ENCODE measurements at regions not wholly inside any gene's neighbourhood (a gene's known extent, or its start where the extent isn't known, plus 50 kb on each side); places are given as distances from the start of the nearest gene placed in this dataset.

DNA sequence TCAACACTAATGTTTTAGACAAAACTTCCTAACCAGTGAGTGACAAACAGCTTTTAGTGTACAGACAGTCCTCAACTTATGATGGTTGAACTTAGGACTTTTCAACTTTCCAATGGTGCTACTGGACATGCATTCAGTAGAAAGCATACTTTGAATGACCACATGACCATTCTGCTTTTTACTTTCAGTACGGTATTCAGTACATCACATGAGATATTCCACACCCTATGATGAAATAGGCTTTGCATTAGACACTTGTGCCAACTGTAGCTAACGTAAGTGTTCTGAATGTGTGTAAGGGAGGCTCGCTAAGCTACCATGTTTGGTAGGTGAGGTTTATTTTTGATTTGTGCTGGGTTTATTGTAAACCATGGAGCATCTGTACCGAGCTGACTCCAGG is 113.7 kb downstream of the WNT7A start:
- Histone ChIP-seq H3K27ac (ENCODE audit: low read length) (no peak overlapping the region), H3K4me3 (ENCODE audit: low read length) (no peak overlapping the region), H3K36me3 (ENCODE audit: control insufficient read depth, insufficient read depth, low read length) (no peaks in the 10 kb centered on the region), H3K27me3 (ENCODE audit: control insufficient read depth, insufficient read depth, low read length) (peaks cover 9% of the 10 kb centered on the region), H3K4me1 (ENCODE audit: control insufficient read depth, insufficient read depth, low read length) (no peaks in the 10 kb centered on the region), H3K9me3 (replicated peaks; ENCODE audit: control insufficient read depth, low read depth, low read length) (peaks cover 5% of the 10 kb centered on the region)
- WGBS (ENCODE audit: insufficient coverage) = 60% methylated on average over 1 of the region's 4 CpGs
- no peak for DNase-seq

DNA sequence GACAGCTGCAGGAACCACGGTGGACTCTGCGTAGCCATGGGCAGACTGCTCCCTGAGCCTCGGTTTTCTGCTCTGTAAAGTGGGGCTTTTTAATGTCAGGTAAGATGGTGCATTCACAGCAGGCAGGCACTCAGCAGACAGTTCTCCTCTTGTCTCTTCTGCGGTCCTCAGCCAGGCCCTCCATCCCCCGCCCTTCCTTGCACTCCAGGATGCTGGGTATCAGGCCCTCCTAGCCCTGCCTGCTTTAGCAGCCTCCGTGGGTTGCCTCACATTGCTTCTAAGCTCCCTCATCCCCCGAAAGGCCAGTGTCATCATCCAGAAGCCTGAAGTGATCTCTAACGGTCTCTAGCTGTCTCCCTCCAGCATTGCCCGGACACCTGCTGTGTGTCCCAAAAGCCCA is 115.7 kb downstream of the WNT7A start:
- peaks cover 9% of the 10 kb centered on the region for H3K27me3 ChIP-seq (ENCODE audit: control insufficient read depth, insufficient read depth, low read length)
- peaks cover 5% of the 10 kb centered on the region for H3K9me3 ChIP-seq (replicated peaks; ENCODE audit: control insufficient read depth, low read depth, low read length)
- DNase-seq = no peak
- 58% methylated on average over 4 of the region's 9 CpGs for WGBS (ENCODE audit: insufficient coverage)
- H3K4me3 ChIP-seq (ENCODE audit: low read length) = no peak overlapping the region
- H3K36me3 ChIP-seq (ENCODE audit: control insufficient read depth, insufficient read depth, low read length) = no peaks in the 10 kb centered on the region
- no peaks in the 10 kb centered on the region for H3K4me1 ChIP-seq (ENCODE audit: control insufficient read depth, insufficient read depth, low read length)
- no peak overlapping the region for H3K27ac ChIP-seq (ENCODE audit: low read length)

DNA sequence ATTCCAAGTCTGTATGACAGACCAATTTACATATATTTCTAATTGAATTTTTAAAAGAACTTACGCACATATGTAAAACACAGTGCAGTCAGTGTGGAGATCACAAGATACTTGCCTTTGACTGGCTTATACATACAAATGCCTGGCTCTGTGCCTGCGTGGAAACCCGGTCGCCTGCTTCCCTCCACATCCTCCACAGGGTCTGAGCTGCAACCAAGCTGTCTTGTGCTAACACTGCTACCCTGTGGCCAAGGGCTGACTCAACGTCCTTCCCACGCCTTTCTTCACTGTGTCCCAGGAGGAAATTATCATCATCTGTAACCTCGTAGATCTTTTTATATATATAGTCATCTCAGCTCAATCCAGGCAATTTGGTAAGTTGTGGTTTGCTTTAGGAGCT is 117.0 kb downstream of the WNT7A start:
- Histone ChIP-seq H3K27me3 (ENCODE audit: control insufficient read depth, insufficient read depth, low read length) (peaks cover 9% of the 10 kb centered on the region), H3K27ac (ENCODE audit: low read length) (no peak overlapping the region), H3K4me3 (ENCODE audit: low read length) (no peak overlapping the region), H3K36me3 (ENCODE audit: control insufficient read depth, insufficient read depth, low read length) (no peaks in the 10 kb centered on the region), H3K4me1 (ENCODE audit: control insufficient read depth, insufficient read depth, low read length) (no peaks in the 10 kb centered on the region), H3K9me3 (replicated peaks; ENCODE audit: control insufficient read depth, low read depth, low read length) (peaks cover 5% of the 10 kb centered on the region)
- no peak for DNase-seq
- 61% methylated on average over 5 of the region's 7 CpGs for WGBS (ENCODE audit: insufficient coverage)

GRCh38 chr3:13750731-13751130 is 129.1 kb downstream of the WNT7A start:
- no peak for DNase-seq
- Histone ChIP-seq H3K9me3 (replicated peaks; ENCODE audit: control insufficient read depth, low read depth, low read length) (peaks cover 2% of the 10 kb centered on the region), H3K27me3 (ENCODE audit: control insufficient read depth, insufficient read depth, low read length) (peaks cover 6% of the 10 kb centered on the region), H3K36me3 (ENCODE audit: control insufficient read depth, insufficient read depth, low read length) (no peaks in the 10 kb centered on the region), H3K4me1 (ENCODE audit: control insufficient read depth, insufficient read depth, low read length) (no peaks in the 10 kb centered on the region), H3K27ac (ENCODE audit: low read length) (no peak overlapping the region), H3K4me3 (ENCODE audit: low read length) (no peak overlapping the region)
- no CpG with 5 or more reads among the region's 1 CpG for WGBS (ENCODE audit: insufficient coverage)

- Histone ChIP-seq H3K4me1 (ENCODE audit: control insufficient read depth, insufficient read depth, low read length) (no peaks in the 10 kb centered on the region), H3K4me3 (ENCODE audit: low read length) (no peak overlapping the region), H3K27me3 (ENCODE audit: control insufficient read depth, insufficient read depth, low read length) (peaks cover 6% of the 10 kb centered on the region), H3K9me3 (replicated peaks; ENCODE audit: control insufficient read depth, low read depth, low read length) (peaks cover 2% of the 10 kb centered on the region), H3K27ac (ENCODE audit: low read length) (no peak overlapping the region), H3K36me3 (ENCODE audit: control insufficient read depth, insufficient read depth, low read length) (no peaks in the 10 kb centered on the region)
- 93% methylated on average over 5 of the region's 5 CpGs for WGBS (ENCODE audit: insufficient coverage)
- DNase-seq = no peak
Measured at GRCh38 chr3:13750215-13750614, 129.7 kb downstream of the WNT7A start.

- Histone ChIP-seq H3K9me3 (replicated peaks; ENCODE audit: control insufficient read depth, low read depth, low read length) (no peaks in the 10 kb centered on the region), H3K4me1 (ENCODE audit: control insufficient read depth, insufficient read depth, low read length) (no peaks in the 10 kb centered on the region), H3K36me3 (ENCODE audit: control insufficient read depth, insufficient read depth, low read length) (no peaks in the 10 kb centered on the region), H3K27me3 (ENCODE audit: control insufficient read depth, insufficient read depth, low read length) (peaks cover 6% of the 10 kb centered on the region), H3K4me3 (ENCODE audit: low read length) (no peak overlapping the region), H3K27ac (ENCODE audit: low read length) (no peak overlapping the region)
- no peak for DNase-seq
- 76% methylated on average over 13 of the region's 14 CpGs for WGBS (ENCODE audit: insufficient coverage)
Measured at GRCh38 chr3:13749063-13749764, 130.7 kb downstream of the WNT7A start.

DNA sequence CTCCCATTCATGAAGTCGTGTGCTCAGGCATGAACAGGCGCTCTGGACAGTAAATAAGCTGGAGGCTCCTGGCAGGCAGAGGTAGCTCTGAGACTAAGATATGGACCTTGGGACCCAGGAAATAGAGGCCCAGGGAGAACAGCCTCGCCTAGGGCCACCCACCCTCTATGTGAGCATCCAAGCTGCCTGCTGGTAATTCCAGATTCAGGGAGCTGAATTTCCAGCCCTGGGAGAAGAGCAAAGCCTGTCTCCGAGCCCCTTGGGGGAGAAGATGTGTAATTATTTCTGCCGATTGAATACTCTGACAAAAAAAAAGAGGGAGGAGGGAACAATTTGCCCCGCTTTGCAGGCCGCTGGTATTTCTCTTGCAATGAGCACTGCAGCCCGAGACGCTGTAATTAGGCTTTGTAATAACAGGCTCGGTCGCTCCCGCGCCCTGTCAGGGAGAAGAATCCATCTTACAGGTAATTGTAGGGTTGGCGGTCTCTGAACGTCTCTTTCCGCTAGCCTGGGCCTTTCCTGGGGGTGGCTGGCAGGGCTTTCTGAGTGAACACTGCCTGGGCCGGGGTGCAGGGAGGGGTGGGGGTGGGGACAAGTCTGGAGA is 131.5 kb downstream of the WNT7A start:
- Histone ChIP-seq H3K9me3 (replicated peaks; ENCODE audit: control insufficient read depth, low read depth, low read length) (no peaks in the 10 kb centered on the region), H3K4me1 (ENCODE audit: control insufficient read depth, insufficient read depth, low read length) (no peaks in the 10 kb centered on the region), H3K27me3 (ENCODE audit: control insufficient read depth, insufficient read depth, low read length) (peaks cover 6% of the 10 kb centered on the region), H3K27ac (ENCODE audit: low read length) (no peak overlapping the region), H3K4me3 (ENCODE audit: low read length) (no peak overlapping the region), H3K36me3 (ENCODE audit: control insufficient read depth, insufficient read depth, low read length) (no peaks in the 10 kb centered on the region)
- 56% methylated on average over 9 of the region's 17 CpGs for WGBS (ENCODE audit: insufficient coverage)
- DNase-seq = no peak

- 100% methylated on average over 1 of the region's 5 CpGs for WGBS (ENCODE audit: insufficient coverage)
- no peak for DNase-seq
- no peak overlapping the region for H3K4me3 ChIP-seq (ENCODE audit: low read length)
Measured at GRCh38 chr3:13747627-13748026, 132.2 kb downstream of the WNT7A start.

GRCh38 chr3:13746385-13746784 is 133.5 kb downstream of the WNT7A start:
- Histone ChIP-seq H3K36me3 (ENCODE audit: control insufficient read depth, insufficient read depth, low read length) (no peaks in the 10 kb centered on the region), H3K4me3 (ENCODE audit: low read length) (no peak overlapping the region), H3K27ac (ENCODE audit: low read length) (no peak overlapping the region), H3K9me3 (replicated peaks; ENCODE audit: control insufficient read depth, low read depth, low read length) (peaks cover 4% of the 10 kb centered on the region), H3K27me3 (ENCODE audit: control insufficient read depth, insufficient read depth, low read length) (peaks cover 7% of the 10 kb centered on the region), H3K4me1 (ENCODE audit: control insufficient read depth, insufficient read depth, low read length) (no peaks in the 10 kb centered on the region)
- DNase-seq = no peak
- 39% methylated on average over 7 of the region's 7 CpGs for WGBS (ENCODE audit: insufficient coverage)

More at GRCh38 chr3:13747627-13748026, 132.2 kb downstream of the WNT7A start:
- no peak overlapping the region for H3K27ac ChIP-seq (ENCODE audit: low read length)
- peaks cover 7% of the 10 kb centered on the region for H3K27me3 ChIP-seq (ENCODE audit: control insufficient read depth, insufficient read depth, low read length)
- no peaks in the 10 kb centered on the region for H3K4me1 ChIP-seq (ENCODE audit: control insufficient read depth, insufficient read depth, low read length)
- peaks cover 2% of the 10 kb centered on the region for H3K9me3 ChIP-seq (replicated peaks; ENCODE audit: control insufficient read depth, low read depth, low read length)
- H3K36me3 ChIP-seq (ENCODE audit: control insufficient read depth, insufficient read depth, low read length) = no peaks in the 10 kb centered on the region

DNA sequence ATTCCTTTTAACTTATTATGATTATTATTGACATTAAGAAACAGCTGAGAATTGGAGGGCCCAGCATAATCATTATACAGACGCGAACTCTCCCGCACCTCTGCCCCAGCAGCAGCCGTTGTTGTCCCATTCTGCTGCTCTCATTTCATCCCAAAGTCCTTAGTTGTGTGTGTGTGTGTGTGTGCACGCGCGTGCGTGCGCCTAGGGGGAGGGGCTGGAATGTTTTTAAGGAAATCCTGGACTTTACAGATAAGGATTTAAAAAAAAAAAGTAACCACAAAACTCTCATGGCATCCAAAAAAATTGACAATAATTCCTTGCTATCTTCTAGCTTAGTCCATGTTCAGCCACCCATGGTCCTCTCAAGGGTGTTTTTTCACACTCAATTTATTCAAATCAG is 134.2 kb downstream of the WNT7A start:
- Histone ChIP-seq H3K9me3 (replicated peaks; ENCODE audit: control insufficient read depth, low read depth, low read length) (peaks cover 4% of the 10 kb centered on the region), H3K4me1 (ENCODE audit: control insufficient read depth, insufficient read depth, low read length) (no peaks in the 10 kb centered on the region), H3K4me3 (ENCODE audit: low read length) (no peak overlapping the region), H3K36me3 (ENCODE audit: control insufficient read depth, insufficient read depth, low read length) (no peaks in the 10 kb centered on the region), H3K27ac (ENCODE audit: low read length) (no peak overlapping the region), H3K27me3 (ENCODE audit: control insufficient read depth, insufficient read depth, low read length) (peaks cover 7% of the 10 kb centered on the region)
- no CpG with 5 or more reads among the region's 9 CpGs for WGBS (ENCODE audit: insufficient coverage)
- DNase-seq = no peak
